DOHH2 (cell line): ENCODE measurements at regions not wholly inside any gene's neighbourhood (a gene's known extent, or its start where the extent isn't known, plus 50 kb on each side); places are given as distances from the start of the nearest gene placed in this dataset.

Experiments
- CTCF ChIP-seq: fragments of 200-600 bp; sonication (generic); IDR thresholded peaks from one replicate; pipeline ENCODE4 v1.5.1; 2014; ENCODE audit warnings: antibody characterized with exemption, mild to moderate bottlenecking, low read depth, low read length; ENCODE audit not compliant: poor library complexity, severe bottlenecking
- EZH2phosphoT487 ChIP-seq: fragments of 200-600 bp; sonication (generic); IDR thresholded peaks from 2 replicates; pipeline ENCODE4 v1.6.1; 2017; ENCODE audit warnings: borderline replicate concordance, mild to moderate bottlenecking, antibody characterized with exemption, low read length, moderate library complexity, mixed read lengths

DNA sequence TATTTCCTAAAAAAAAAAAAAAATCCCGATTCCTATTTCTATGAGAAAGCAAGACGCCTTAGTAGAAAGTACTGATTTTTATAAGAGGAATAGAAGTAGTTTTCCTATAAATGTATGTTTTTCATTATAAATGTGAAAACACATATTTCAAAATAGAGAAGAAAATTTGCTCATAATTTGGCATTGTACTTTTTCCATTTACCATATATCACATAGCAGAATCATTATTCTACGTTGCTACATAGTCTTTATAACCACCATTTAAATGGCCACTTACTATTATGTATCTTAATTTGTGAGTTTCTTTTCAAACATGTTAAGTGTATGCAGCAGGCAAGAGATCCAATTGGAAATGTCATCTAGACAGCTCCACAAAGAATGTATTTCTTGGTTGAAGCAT lies 99.0 kb downstream of the CCDC34 start:
- TF ChIP-seq CTCF (no peak), EZH2phosphoT487 (no peak)
